ENCODE measurements at regions not wholly inside any gene's neighbourhood (a gene's known extent, or its start where the extent isn't known, plus 50 kb on each side); places are given as distances from the start of the nearest gene placed in this dataset.

GRCh38 chr12:124082687-124083086, 109.7 kb downstream of the ZNF664 start:
- TF ChIP-seq CENPT (CRISPR knock-in tag; IDR thresholded peaks at IDR 0.05; ENCODE audit: low read depth) (no peak), HNF1A (IDR thresholded peaks at IDR 0.05; ENCODE audit: low read depth) (no peak), HNF1A (CRISPR knock-in tag; IDR thresholded peaks at IDR 0.05; ENCODE audit: borderline replicate concordance) (no peak), TARDBP (CRISPR knock-in tag; IDR thresholded peaks at IDR 0.05) (no peak), RFXANK (CRISPR knock-in tag; IDR thresholded peaks at IDR 0.05) (no peak), JUND (CRISPR knock-in tag; IDR thresholded peaks at IDR 0.05) (no peak), PBX3 (CRISPR knock-in tag; IDR thresholded peaks at IDR 0.05; ENCODE audit: borderline replicate concordance) (no peak), FOXK1 (CRISPR knock-in tag; IDR thresholded peaks at IDR 0.05; ENCODE audit: borderline replicate concordance, low read depth) (no peak)
- in situ Hi-C loops (cut with HindIII; ENCODE audit: extremely low pct_ligation_motif_present, low pct_unique_long_range_greater_than_20kb): no loop called here
- no peaks in the 10 kb centered on the region for H4K20me1 ChIP-seq (ENCODE audit: insufficient read depth, low read length)
- CTCF ChIA-PET (ENCODE audit: low intra/inter-chr PET ratio, low total read pairs): no interaction called here
- no TSS peak for BruUV-seq (replicated peaks)
- WGBS (ENCODE audit: low lambda C conversion rate): 95% methylated on average over 3 of the region's 4 CpGs
- H3K27ac ChIP-seq (ENCODE audit: extremely low read length, insufficient read depth, low read length): no peak overlapping the region
- no peaks in the 10 kb centered on the region for H3K9me3 ChIP-seq (ENCODE audit: low read length)
- H3K4me3 ChIP-seq (replicated peaks in 1 of 3; ENCODE audit: insufficient read depth in 1 of 3, low read depth in 2 of 3, low read length in 3 of 3): no peak overlapping the region
- no peak overlapping the region for H3K9ac ChIP-seq (ENCODE audit: insufficient read depth, low read depth, low read length)
- ATAC-seq (no peak), FAIRE-seq (no peak), DNase-seq (ENCODE audit: low spot score) (no peak)
- H3K36me3 ChIP-seq (replicated peaks in 1 of 2; ENCODE audit: control insufficient read depth in 1 of 2, insufficient read depth in 2 of 2, low read length in 2 of 2): no peaks in the 10 kb centered on the region
- H3K4me2 ChIP-seq (ENCODE audit: low read depth, low read length): no peak overlapping the region
- POLR2A ChIA-PET: no interaction called here
- intact Hi-C loops (cut with micrococcal nuclease; ENCODE audit: unreplicated experiment): no loop called here
- H3K27me3 ChIP-seq (ENCODE audit: control insufficient read depth in 1 of 2, insufficient read depth in 2 of 2, low read length in 2 of 2): peaks cover 1 to 16% of the 10 kb centered on the region in 2 experiments; a peak in 3 of 5 replicates
- H2AFZ ChIP-seq (ENCODE audit: low read length): no peak overlapping the region
- no peaks in the 10 kb centered on the region for H3K4me1 ChIP-seq (ENCODE audit: insufficient read depth, low read length)
- no peaks in the 10 kb centered on the region for H3K79me2 ChIP-seq (ENCODE audit: insufficient read depth, low read length)
